ENCODE measurements at regions not wholly inside any gene's neighbourhood (a gene's known extent, or its start where the extent isn't known, plus 50 kb on each side); places are given as distances from the start of the nearest gene placed in this dataset.

DNA sequence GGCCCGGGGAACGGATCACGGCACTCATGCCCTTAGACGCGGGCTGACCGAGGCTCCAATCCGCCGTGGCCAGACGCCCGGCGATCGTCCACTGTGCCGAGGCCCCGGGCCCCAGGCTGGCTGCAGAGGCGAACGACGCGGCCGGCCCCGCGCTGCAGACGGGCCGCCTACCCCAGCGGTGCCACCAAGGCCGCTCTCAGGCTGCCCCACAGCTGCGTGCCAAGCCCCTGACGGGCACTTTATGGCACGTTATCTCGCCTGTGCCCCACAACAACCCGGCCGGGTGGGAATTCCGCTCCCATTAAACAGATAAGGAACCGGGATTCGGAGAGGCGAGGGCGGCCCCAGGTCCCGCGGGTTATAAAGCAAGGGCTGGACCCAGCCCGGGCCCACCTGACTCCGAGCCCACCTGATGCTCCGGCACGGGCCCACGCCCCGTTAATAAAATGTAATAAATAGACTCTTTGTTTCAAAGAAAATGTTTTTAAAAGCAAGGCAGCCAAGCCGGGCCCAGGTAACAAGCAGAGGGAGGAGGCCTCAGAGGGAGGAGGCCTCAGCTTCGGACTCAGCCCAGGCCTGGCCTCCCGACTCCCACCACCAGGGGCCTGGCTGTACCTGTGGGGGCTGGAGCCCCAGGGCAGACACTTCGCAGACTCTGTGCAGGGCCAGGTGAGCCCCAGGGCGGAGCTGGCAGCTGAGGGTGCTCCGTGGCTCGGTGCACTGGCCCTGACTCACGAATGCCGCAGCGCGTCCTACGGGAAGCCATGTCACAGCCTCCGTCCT, 79.7 kb downstream of the FOXL3 start:
- Histone ChIP-seq H3K27me3 (no peaks in the 10 kb centered on the region), H3K27ac (no peak overlapping the region), H3K36me3 (no peaks in the 10 kb centered on the region), H3K4me3 (replicated peaks in 1 of 3) (no peak overlapping the region), H3K4me1 (no peaks in the 10 kb centered on the region), H3K9me3 (no peaks in the 10 kb centered on the region)
- intact Hi-C loops (cut with DNase I): no loop called here
- TF ChIP-seq POLR2A (IDR thresholded peaks at IDR 0.05) (no peak), CTCF (IDR thresholded peaks at IDR 0.05) (no peak)
- DNase-seq: no peak
- 92 to 93% methylated on average over 30 to 46 of the region's 57 CpGs for WGBS, 2 donors

GRCh38 chr7:370259-370625, 80.3 kb downstream of the FOXL3 start:
- no peaks in the 10 kb centered on the region for H3K27me3 ChIP-seq
- no peaks in the 10 kb centered on the region for H3K9me3 ChIP-seq
- intact Hi-C loops (cut with DNase I): no loop called here
- no peaks in the 10 kb centered on the region for H3K4me1 ChIP-seq
- H3K4me3 ChIP-seq (replicated peaks in 1 of 3): no peak overlapping the region
- H3K36me3 ChIP-seq: no peaks in the 10 kb centered on the region
- H3K27ac ChIP-seq: no peak overlapping the region
- TF ChIP-seq POLR2A (IDR thresholded peaks at IDR 0.05) (no peak), CTCF (IDR thresholded peaks at IDR 0.05) (no peak)
- WGBS, 2 donors: 83 to 86% methylated on average over 13 of the region's 13 CpGs
- no peak for DNase-seq

- no peaks in the 10 kb centered on the region for H3K4me1 ChIP-seq
- no peak overlapping the region for H3K27ac ChIP-seq
- 60 to 73% methylated on average over 6 to 10 of the region's 10 CpGs for WGBS, 2 donors
- no peaks in the 10 kb centered on the region for H3K9me3 ChIP-seq
- TF ChIP-seq POLR2A (IDR thresholded peaks at IDR 0.05) (no peak), CTCF (IDR thresholded peaks at IDR 0.05) (no peak)
- no peak overlapping the region for H3K4me3 ChIP-seq (replicated peaks in 1 of 3)
- no peaks in the 10 kb centered on the region for H3K36me3 ChIP-seq
- H3K27me3 ChIP-seq: no peaks in the 10 kb centered on the region
- no peak for DNase-seq
- intact Hi-C loops (cut with DNase I): no loop called here
Observed at GRCh38 chr7:370775-371118, 80.8 kb downstream of the FOXL3 start.

GRCh38 chr7:371119-371778, 81.3 kb downstream of the FOXL3 start:
- Histone ChIP-seq H3K4me3 (replicated peaks in 1 of 3) (no peak overlapping the region), H3K27me3 (no peaks in the 10 kb centered on the region), H3K27ac (no peak overlapping the region), H3K9me3 (no peaks in the 10 kb centered on the region), H3K36me3 (no peaks in the 10 kb centered on the region), H3K4me1 (no peaks in the 10 kb centered on the region)
- no peak for TF ChIP-seq POLR2A (IDR thresholded peaks at IDR 0.05)
- no peak for TF ChIP-seq CTCF (IDR thresholded peaks at IDR 0.05)
- DNase-seq: peak in 1 of 2 donors; percentile 0
- intact Hi-C loops (cut with DNase I): no loop called here
- 87 to 90% methylated on average over 9 to 12 of the region's 13 CpGs for WGBS, 2 donors

DNA sequence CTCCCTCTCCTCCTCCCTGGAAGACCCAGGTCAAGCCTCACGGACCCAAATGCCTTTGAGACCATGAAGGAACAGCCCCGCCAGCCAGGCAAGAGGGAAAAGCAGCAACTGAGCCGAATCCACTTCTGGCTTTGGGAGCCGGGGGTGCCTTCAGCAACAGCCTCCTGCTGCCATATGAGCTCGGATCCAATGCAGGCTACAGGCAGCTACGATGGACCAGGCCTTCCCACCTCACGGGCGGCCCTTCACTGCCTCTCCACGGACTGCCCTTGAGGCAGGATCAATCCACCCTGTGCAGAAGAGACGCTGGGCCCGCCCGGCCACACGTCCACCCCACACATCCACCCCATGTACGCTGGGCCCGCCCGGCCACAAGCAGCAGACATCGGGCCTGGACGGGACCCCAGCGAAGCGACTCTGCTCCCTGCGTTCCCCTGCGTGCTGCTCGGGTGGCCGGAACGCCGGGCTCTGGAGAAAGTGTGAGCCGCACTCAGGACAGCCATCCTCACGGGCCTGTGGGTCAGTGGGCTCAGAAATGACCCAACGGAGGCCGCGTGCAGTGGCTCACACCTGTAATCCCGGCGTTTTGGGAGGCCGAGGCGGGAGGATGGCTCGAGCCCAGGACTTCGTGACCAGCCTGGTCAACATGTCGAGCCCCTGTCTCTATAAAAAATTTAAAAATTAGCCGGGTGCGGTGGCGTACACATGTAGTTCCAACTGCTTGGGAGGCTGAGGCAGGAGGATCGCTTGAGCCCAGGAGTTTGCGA, 82.0 kb downstream of the FOXL3 start:
- no peaks in the 10 kb centered on the region for H3K9me3 ChIP-seq
- H3K27ac ChIP-seq: no peak overlapping the region
- DNase-seq: peak in 1 of 2 donors; percentile 0
- no peaks in the 10 kb centered on the region for H3K36me3 ChIP-seq
- no peaks in the 10 kb centered on the region for H3K4me1 ChIP-seq
- TF ChIP-seq POLR2A (IDR thresholded peaks at IDR 0.05) (no peak), CTCF (IDR thresholded peaks at IDR 0.05) (no peak)
- 91 to 98% methylated on average over 23 to 33 of the region's 43 CpGs for WGBS, 2 donors
- intact Hi-C loops (cut with DNase I): no loop called here
- no peak overlapping the region for H3K4me3 ChIP-seq (replicated peaks in 1 of 3)
- H3K27me3 ChIP-seq: no peaks in the 10 kb centered on the region

Measured in thyroid gland (tissue), 4 donors.